Brain pericyte (primary cell): ENCODE measurements at regions not wholly inside any gene's neighbourhood (a gene's known extent, or its start where the extent isn't known, plus 50 kb on each side); places are given as distances from the start of the nearest gene placed in this dataset.
A peak's percentile ranks its signal among the peaks of the same experiment; 100 is the strongest.
"Not testable (repeated sequence)": the region's sequence is repeated elsewhere in the genome, so short reads cannot be mapped to it uniquely, and the experiment has no call there.

Source experiments
- DNase-seq: peaks from one replicate; pipeline ENCODE4 v3.0.0-alpha.2; 2012; ENCODE audit warnings: low read depth, low spot score

GRCh38 chr18:4544142-4544541, 89.0 kb upstream of the DLGAP1 start:
- DNase-seq: no peak

- DNase-seq: no peak
Observed at GRCh38 chr18:4543711-4544110, 88.6 kb upstream of the DLGAP1 start.

GRCh38 chr18:4541588-4541987, 86.5 kb upstream of the DLGAP1 start:
- DNase-seq: no peak

GRCh38 chr18:4536447-4536846, 81.3 kb upstream of the DLGAP1 start:
- DNase-seq: no peak

- DNase-seq: no peak
Observed at GRCh38 chr18:4528405-4528804, 73.3 kb upstream of the DLGAP1 start.

- DNase-seq: not testable (repeated sequence)
Observed at GRCh38 chr18:4527826-4528225, 72.7 kb upstream of the DLGAP1 start.

- no peak for DNase-seq
Observed at GRCh38 chr18:4524096-4524495, 69.0 kb upstream of the DLGAP1 start.

- DNase-seq: no peak
Observed at GRCh38 chr18:4511166-4511565, 56.1 kb upstream of the DLGAP1 start.

- DNase-seq: peak; percentile 1
Observed at GRCh38 chr18:4510711-4511110, 55.6 kb upstream of the DLGAP1 start.

GRCh38 chr18:4510160-4510559, 55.1 kb upstream of the DLGAP1 start:
- no peak for DNase-seq
